ENCODE measurements at regions not wholly inside any gene's neighbourhood (a gene's known extent, or its start where the extent isn't known, plus 50 kb on each side); places are given as distances from the start of the nearest gene placed in this dataset.

DNA sequence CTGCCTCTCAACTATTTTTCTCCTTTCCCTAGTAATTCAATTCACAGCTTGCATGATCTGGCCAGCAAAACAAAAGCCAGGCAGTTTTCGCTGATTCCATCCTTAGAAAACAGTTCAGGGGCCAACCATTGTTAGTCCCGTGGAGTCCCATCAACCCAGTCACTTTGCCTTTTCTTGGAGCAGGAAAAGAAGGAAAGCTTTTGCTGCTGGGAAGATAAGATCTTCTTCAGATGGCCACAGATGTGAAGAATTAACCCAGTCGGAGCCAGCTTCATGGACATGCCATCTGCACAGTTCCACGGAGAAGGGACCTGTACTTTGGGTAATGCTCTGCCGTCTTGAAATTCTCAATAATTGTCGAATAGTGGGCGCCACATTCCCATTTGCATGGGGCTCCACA lies 76.9 kb upstream of the TSHZ2 start:
- TF ChIP-seq, protein P1, sequence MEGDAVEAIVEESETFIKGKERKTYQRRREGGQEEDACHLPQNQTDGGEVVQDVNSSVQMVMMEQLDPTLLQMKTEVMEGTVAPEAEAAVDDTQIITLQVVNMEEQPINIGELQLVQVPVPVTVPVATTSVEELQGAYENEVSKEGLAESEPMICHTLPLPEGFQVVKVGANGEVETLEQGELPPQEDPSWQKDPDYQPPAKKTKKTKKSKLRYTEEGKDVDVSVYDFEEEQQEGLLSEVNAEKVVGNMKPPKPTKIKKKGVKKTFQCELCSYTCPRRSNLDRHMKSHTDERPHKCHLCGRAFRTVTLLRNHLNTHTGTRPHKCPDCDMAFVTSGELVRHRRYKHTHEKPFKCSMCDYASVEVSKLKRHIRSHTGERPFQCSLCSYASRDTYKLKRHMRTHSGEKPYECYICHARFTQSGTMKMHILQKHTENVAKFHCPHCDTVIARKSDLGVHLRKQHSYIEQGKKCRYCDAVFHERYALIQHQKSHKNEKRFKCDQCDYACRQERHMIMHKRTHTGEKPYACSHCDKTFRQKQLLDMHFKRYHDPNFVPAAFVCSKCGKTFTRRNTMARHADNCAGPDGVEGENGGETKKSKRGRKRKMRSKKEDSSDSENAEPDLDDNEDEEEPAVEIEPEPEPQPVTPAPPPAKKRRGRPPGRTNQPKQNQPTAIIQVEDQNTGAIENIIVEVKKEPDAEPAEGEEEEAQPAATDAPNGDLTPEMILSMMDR (IDR thresholded peaks at IDR 0.05) = no peak
- Histone ChIP-seq H3K4me1 (ENCODE audit: control insufficient read depth in 1 of 2, insufficient read depth in 1 of 2, low read depth in 1 of 2, low read length in 1 of 2) (no peaks in the 10 kb centered on the region), H3K9me3 (no peaks in the 10 kb centered on the region), H3K27me3 (no peaks in the 10 kb centered on the region), H3K27ac (no peak overlapping the region), H3K4me3 (ENCODE audit: low read depth in 1 of 2, low read length in 1 of 2) (no peak overlapping the region), H3K36me3 (no peaks in the 10 kb centered on the region)

DNA sequence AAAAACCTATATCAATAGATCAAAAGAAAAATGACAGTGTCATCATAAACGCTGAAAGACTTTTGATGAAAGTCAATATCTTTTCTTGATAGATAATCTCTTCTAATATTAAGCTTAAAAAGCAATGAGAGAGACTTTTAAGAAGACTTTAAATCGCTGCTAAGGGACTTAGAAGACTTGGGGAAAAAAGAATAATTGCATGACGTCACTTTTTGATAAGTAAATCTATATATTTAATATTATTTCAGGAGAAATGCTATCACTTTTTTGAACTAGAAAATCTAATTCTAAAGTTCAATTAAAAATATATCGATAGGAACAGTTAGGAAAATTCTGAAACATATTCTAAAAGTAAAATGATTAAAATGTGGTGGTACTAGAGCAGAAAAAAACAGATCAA lies 78.7 kb upstream of the TSHZ2 start:
- no peak overlapping the region for H3K27ac ChIP-seq
- H3K4me3 ChIP-seq (ENCODE audit: low read depth in 1 of 2, low read length in 1 of 2) = no peak overlapping the region
- no peaks in the 10 kb centered on the region for H3K36me3 ChIP-seq
- no peaks in the 10 kb centered on the region for H3K4me1 ChIP-seq (ENCODE audit: control insufficient read depth in 1 of 2, insufficient read depth in 1 of 2, low read depth in 1 of 2, low read length in 1 of 2)
- H3K27me3 ChIP-seq = no peaks in the 10 kb centered on the region
- TF ChIP-seq, protein P1 (IDR thresholded peaks at IDR 0.05) = no peak
- H3K9me3 ChIP-seq = no peaks in the 10 kb centered on the region

DNA sequence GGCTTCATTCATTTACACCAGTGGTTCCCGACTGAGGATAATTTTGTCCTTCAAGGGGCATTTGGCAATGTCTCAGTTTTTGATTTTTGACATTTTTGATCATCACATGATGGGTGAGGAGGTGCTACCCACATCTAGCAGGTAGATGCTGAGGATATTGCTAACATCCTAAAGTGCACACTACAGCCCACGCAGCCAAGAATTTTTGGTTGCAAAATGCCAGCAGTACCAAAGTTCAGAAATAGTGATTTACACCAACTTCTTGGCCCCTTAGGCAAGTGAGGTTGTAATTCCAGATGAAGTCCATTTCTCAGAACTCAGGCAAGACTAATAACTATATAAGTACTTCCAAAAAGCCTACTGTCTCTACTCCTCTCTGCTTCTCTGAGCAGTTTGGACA lies 80.1 kb upstream of the TSHZ2 start:
- no peaks in the 10 kb centered on the region for H3K27me3 ChIP-seq
- H3K4me3 ChIP-seq (ENCODE audit: low read depth in 1 of 2, low read length in 1 of 2) = no peak overlapping the region
- no peaks in the 10 kb centered on the region for H3K4me1 ChIP-seq (ENCODE audit: control insufficient read depth in 1 of 2, insufficient read depth in 1 of 2, low read depth in 1 of 2, low read length in 1 of 2)
- H3K27ac ChIP-seq = no peak overlapping the region
- TF ChIP-seq, protein P1 (IDR thresholded peaks at IDR 0.05) = no peak
- no peaks in the 10 kb centered on the region for H3K9me3 ChIP-seq
- no peaks in the 10 kb centered on the region for H3K36me3 ChIP-seq

DNA sequence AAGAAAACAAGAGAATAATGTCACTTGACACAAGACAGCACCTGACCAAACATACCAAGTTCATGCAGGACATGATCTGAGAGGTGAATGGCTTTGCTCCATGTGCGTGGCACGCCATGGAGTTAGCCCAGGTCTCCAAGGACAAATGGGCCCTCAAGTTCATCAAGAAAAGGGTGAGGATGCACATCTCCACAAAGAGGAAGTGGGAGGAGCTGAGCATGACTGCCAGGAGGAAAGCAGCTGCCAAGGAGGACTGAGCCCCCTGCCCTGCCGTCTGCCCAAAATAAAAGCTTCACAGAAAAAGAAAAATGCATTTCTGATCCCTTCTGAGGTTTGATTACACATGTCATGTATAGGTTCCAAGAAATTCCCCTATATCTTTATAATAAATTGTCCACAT lies 82.0 kb upstream of the TSHZ2 start:
- H3K36me3 ChIP-seq = no peaks in the 10 kb centered on the region
- H3K27me3 ChIP-seq = no peaks in the 10 kb centered on the region
- no peaks in the 10 kb centered on the region for H3K9me3 ChIP-seq
- H3K4me1 ChIP-seq (ENCODE audit: control insufficient read depth in 1 of 2, insufficient read depth in 1 of 2, low read depth in 1 of 2, low read length in 1 of 2) = no peaks in the 10 kb centered on the region
- no peak overlapping the region for H3K27ac ChIP-seq
- TF ChIP-seq, protein P1 (IDR thresholded peaks at IDR 0.05) = no peak
- no peak overlapping the region for H3K4me3 ChIP-seq (ENCODE audit: low read depth in 1 of 2, low read length in 1 of 2)

DNA sequence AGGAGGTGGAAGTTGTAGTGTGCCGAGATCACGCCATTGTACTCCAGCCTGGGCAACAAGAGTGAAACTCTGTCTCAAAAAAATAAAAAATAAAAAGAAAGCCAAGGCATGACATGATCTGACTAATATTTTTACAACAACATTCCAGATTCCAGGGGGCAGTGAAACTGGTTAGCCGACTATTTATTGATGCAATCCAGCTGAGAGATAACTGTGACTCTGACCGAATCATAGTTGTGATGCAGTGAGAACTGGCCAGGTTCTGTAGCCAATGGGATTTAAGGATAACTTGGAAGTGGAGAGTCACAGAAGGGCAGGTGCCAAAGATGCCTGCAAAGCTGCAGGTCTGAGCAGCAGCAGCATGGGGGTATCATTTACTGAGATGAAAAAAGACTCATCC lies 82.9 kb upstream of the TSHZ2 start:
- no peaks in the 10 kb centered on the region for H3K36me3 ChIP-seq
- no peaks in the 10 kb centered on the region for H3K9me3 ChIP-seq
- H3K4me3 ChIP-seq (ENCODE audit: low read depth in 1 of 2, low read length in 1 of 2) = no peak overlapping the region
- no peaks in the 10 kb centered on the region for H3K27me3 ChIP-seq
- H3K27ac ChIP-seq = no peak overlapping the region
- TF ChIP-seq, protein P1 (IDR thresholded peaks at IDR 0.05) = no peak
- H3K4me1 ChIP-seq (ENCODE audit: control insufficient read depth in 1 of 2, insufficient read depth in 1 of 2, low read depth in 1 of 2, low read length in 1 of 2) = no peaks in the 10 kb centered on the region

DNA sequence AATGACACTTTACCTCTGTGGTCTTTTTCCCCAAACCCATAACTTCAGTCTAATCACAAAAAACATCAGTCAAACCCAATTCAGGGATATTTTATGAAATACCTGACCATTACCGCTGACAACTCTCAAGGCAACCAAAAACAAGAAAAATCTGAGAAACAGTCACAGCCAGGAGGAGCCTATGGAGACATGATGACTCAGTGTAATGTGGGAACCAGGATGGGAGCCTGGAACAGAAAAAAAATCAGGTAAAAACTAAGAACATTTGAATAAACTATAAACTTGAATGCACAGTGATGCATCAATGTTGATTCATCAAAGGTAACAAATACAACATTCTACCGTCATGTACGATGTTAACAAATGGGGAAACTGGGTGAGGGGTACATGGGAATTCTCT lies 84.1 kb upstream of the TSHZ2 start:
- TF ChIP-seq, protein P1 (IDR thresholded peaks at IDR 0.05) = no peak
- no peaks in the 10 kb centered on the region for H3K27me3 ChIP-seq
- no peaks in the 10 kb centered on the region for H3K4me1 ChIP-seq (ENCODE audit: control insufficient read depth in 1 of 2, insufficient read depth in 1 of 2, low read depth in 1 of 2, low read length in 1 of 2)
- no peaks in the 10 kb centered on the region for H3K36me3 ChIP-seq
- no peaks in the 10 kb centered on the region for H3K9me3 ChIP-seq
- no peak overlapping the region for H3K27ac ChIP-seq
- H3K4me3 ChIP-seq (ENCODE audit: low read depth in 1 of 2, low read length in 1 of 2) = no peak overlapping the region
